Gastroesophageal sphincter (tissue), 4 donors: ENCODE measurements at regions not wholly inside any gene's neighbourhood (a gene's known extent, or its start where the extent isn't known, plus 50 kb on each side); places are given as distances from the start of the nearest gene placed in this dataset.

Source experiments
- ATAC-seq: fragments of 150-250 bp; one replicate; pipeline ENCODE4 v1.9.1; 2016; ENCODE audit warnings: mild to moderate bottlenecking, moderate library complexity
- H3K27ac ChIP-seq, 4 donors: fragments of 200-600 bp; sonication (generic) in 3 of 4; 1 replicate in 3 of 4; 2 replicates in 1 of 4; pipeline ENCODE4 v1.5.1; 2016 to 2019
- H3K27me3 ChIP-seq: fragments of 200-600 bp; sonication (generic); one replicate; pipeline ENCODE4 v1.5.1; 2019
- H3K36me3 ChIP-seq, 2 donors: fragments of 200-600 bp; sonication (generic); one replicate each; pipeline ENCODE4 v1.5.1; 2019; ENCODE audit warnings: control low read depth in 1 of 2
- H3K4me1 ChIP-seq, 3 donors: fragments of 200-600 bp; sonication (generic); 1 replicate in 2 of 3; 2 replicates in 1 of 3; pipeline ENCODE4 v1.5.1; 2016 to 2019; ENCODE audit warnings: control low read depth in 2 of 3
- H3K4me3 ChIP-seq, 2 donors: fragments of 200-600 bp; sonication (generic); one replicate each; pipeline ENCODE4 v1.5.1; 2019; ENCODE audit warnings: mild to moderate bottlenecking in 1 of 2, moderate library complexity in 1 of 2
- H3K9me3 ChIP-seq, 3 donors: fragments of 200-600 bp; sonication (generic); one replicate each; pipeline ENCODE4 v1.5.1; 2017 to 2019; ENCODE audit warnings: control low read depth in 2 of 3
- CTCF ChIP-seq, 4 experiments: fragments of 200-600 bp in 2 of 4; fragments of 450-650 bp in 2 of 4; sonication (generic) in 1 of 4; IDR thresholded peaks; one replicate each; pipeline ENCODE4 v1.5.1; 2017 to 2019; ENCODE audit warnings: antibody characterized with exemption in 4 of 4, mild to moderate bottlenecking in 2 of 4, moderate library complexity in 2 of 4
- EP300 ChIP-seq: sonication (generic); formaldehyde crosslinking; IDR thresholded peaks from one replicate; pipeline ENCODE4 v1.6.1; 2017; ENCODE audit warnings: antibody characterized with exemption, mild to moderate bottlenecking
- POLR2A ChIP-seq, 2 donors: fragments of 450-650 bp; IDR thresholded peaks; one replicate each; pipeline ENCODE4 v1.6.1; 2017; ENCODE audit warnings: antibody characterized with exemption in 2 of 2, mild to moderate bottlenecking in 2 of 2, moderate library complexity in 1 of 2
- POLR2AphosphoS5 ChIP-seq: sonication (generic); formaldehyde crosslinking; IDR thresholded peaks from one replicate; pipeline ENCODE4 v1.6.1; 2017; ENCODE audit warnings: antibody characterized with exemption
- WGBS, 2 donors: methylation state at CpG; one replicate each; pipeline ENCODE4 v1.1.5; 2018; ENCODE audit warnings: low coverage in 1 of 2; 5-methylcytosine and 5-hydroxymethylcytosine counted together

- Histone ChIP-seq H3K4me3 (no peak overlapping the region), H3K9me3 (no peaks in the 10 kb centered on the region), H3K36me3 (no peaks in the 10 kb centered on the region), H3K4me1 (no peaks in the 10 kb centered on the region), H3K27me3 (no peaks in the 10 kb centered on the region), H3K27ac (no peak overlapping the region)
- no peak for TF ChIP-seq POLR2AphosphoS5
- TF ChIP-seq POLR2A (IDR thresholded peaks at IDR 0.05): no peak
- no peak for TF ChIP-seq CTCF (IDR thresholded peaks at IDR 0.05)
- TF ChIP-seq EP300: no peak
- ATAC-seq: no peak
- WGBS, 2 donors: 83 to 87% methylated on average over 4 to 8 of the region's 8 CpGs
Observed at GRCh38 chr2:83016343-83017110, 1442.6 kb downstream of the SUCLG1 start.

GRCh38 chr2:83015900-83016299 lies 1443.2 kb downstream of the SUCLG1 start:
- TF ChIP-seq POLR2A (IDR thresholded peaks at IDR 0.05) (no peak), CTCF (IDR thresholded peaks at IDR 0.05) (no peak), EP300 (no peak), POLR2AphosphoS5 (no peak)
- H3K27me3 ChIP-seq: no peaks in the 10 kb centered on the region
- no peak for ATAC-seq
- no peaks in the 10 kb centered on the region for H3K4me1 ChIP-seq
- no peak overlapping the region for H3K27ac ChIP-seq
- 88 to 100% methylated on average over 1 of the region's 1 CpG for WGBS, 2 donors
- H3K4me3 ChIP-seq: no peak overlapping the region
- H3K9me3 ChIP-seq: no peaks in the 10 kb centered on the region
- H3K36me3 ChIP-seq: no peaks in the 10 kb centered on the region

GRCh38 chr2:83015035-83015715 lies 1443.9 kb downstream of the SUCLG1 start:
- Histone ChIP-seq H3K27ac (no peak overlapping the region), H3K4me1 (no peaks in the 10 kb centered on the region), H3K4me3 (no peak overlapping the region), H3K27me3 (no peaks in the 10 kb centered on the region), H3K36me3 (no peaks in the 10 kb centered on the region), H3K9me3 (no peaks in the 10 kb centered on the region)
- ATAC-seq: no peak
- TF ChIP-seq POLR2A (IDR thresholded peaks at IDR 0.05) (no peak), EP300 (no peak), POLR2AphosphoS5 (no peak), CTCF (IDR thresholded peaks at IDR 0.05) (no peak)
- 84 to 88% methylated on average over 2 of the region's 2 CpGs for WGBS, 2 donors

GRCh38 chr2:83014462-83014861 lies 1444.6 kb downstream of the SUCLG1 start:
- H3K27me3 ChIP-seq: no peaks in the 10 kb centered on the region
- ATAC-seq: no peak
- no peak overlapping the region for H3K27ac ChIP-seq
- H3K9me3 ChIP-seq: no peaks in the 10 kb centered on the region
- no peak overlapping the region for H3K4me3 ChIP-seq
- H3K4me1 ChIP-seq: no peaks in the 10 kb centered on the region
- TF ChIP-seq POLR2AphosphoS5 (no peak), POLR2A (IDR thresholded peaks at IDR 0.05) (no peak), EP300 (no peak), CTCF (IDR thresholded peaks at IDR 0.05) (no peak)
- 95 to 96% methylated on average over 2 of the region's 2 CpGs for WGBS, 2 donors
- no peaks in the 10 kb centered on the region for H3K36me3 ChIP-seq

- H3K9me3 ChIP-seq: no peaks in the 10 kb centered on the region
- H3K27me3 ChIP-seq: no peaks in the 10 kb centered on the region
- WGBS, 2 donors: 73 to 83% methylated on average over 2 of the region's 2 CpGs
- no peaks in the 10 kb centered on the region for H3K36me3 ChIP-seq
- ATAC-seq: no peak
- TF ChIP-seq POLR2AphosphoS5 (no peak), CTCF (IDR thresholded peaks at IDR 0.05) (no peak), POLR2A (IDR thresholded peaks at IDR 0.05) (no peak), EP300 (no peak)
- no peaks in the 10 kb centered on the region for H3K4me1 ChIP-seq
- no peak overlapping the region for H3K4me3 ChIP-seq
- no peak overlapping the region for H3K27ac ChIP-seq
Observed at GRCh38 chr2:83006961-83007360, 1452.1 kb downstream of the SUCLG1 start.
